T-helper 17 cell (primary cell): ENCODE measurements at regions not wholly inside any gene's neighbourhood (a gene's known extent, or its start where the extent isn't known, plus 50 kb on each side); places are given as distances from the start of the nearest gene placed in this dataset.

Experiments
- ATAC-seq: fragments of 150-1000 bp; cut with Tn5 transposase; 2 replicates; pipeline ENCODE4 v1.10.0; 2021; ENCODE audit warnings: mild to moderate bottlenecking, moderate library complexity
- DNase-seq, 3 donors: peaks; one replicate each; pipeline versions ENCODE4 v3.0.0 to v3.0.0-alpha.2; 2020 to 2021
- H3K9me3 ChIP-seq: one replicate; pipeline ENCODE4 v1.7.0; 2013; ENCODE audit warnings: low read length, mild to moderate bottlenecking; ENCODE audit not compliant: control insufficient read depth, poor library complexity, severe bottlenecking
- H3K27ac Mint-ChIP-seq: one replicate; pipeline ENCODE4 v1.8.0; 2022; ENCODE audit warnings: mild to moderate bottlenecking, moderate library complexity, mixed read lengths
- H3K27me3 Mint-ChIP-seq: one replicate; pipeline ENCODE4 v1.8.0; 2022; ENCODE audit warnings: mixed read lengths
- H3K36me3 Mint-ChIP-seq: one replicate; pipeline ENCODE4 v1.8.0; 2022; ENCODE audit warnings: low read depth, mixed read lengths
- H3K4me1 Mint-ChIP-seq: one replicate; pipeline ENCODE4 v1.8.0; 2022; ENCODE audit warnings: mild to moderate bottlenecking, mixed read lengths
- H3K4me3 Mint-ChIP-seq: one replicate; pipeline ENCODE4 v1.8.0; 2022; ENCODE audit warnings: mild to moderate bottlenecking, moderate library complexity, mixed read lengths

GRCh38 chr4:183394166-183394951 is 50.1 kb upstream of the CDKN2AIP start:
- peaks cover 25% of the 10 kb centered on the region for H3K4me1 Mint-ChIP-seq
- H3K9me3 ChIP-seq = no peaks in the 10 kb centered on the region
- no peak overlapping the region for H3K4me3 Mint-ChIP-seq
- DNase-seq (no peak), ATAC-seq (no peak)
- H3K36me3 Mint-ChIP-seq = peaks cover 6% of the 10 kb centered on the region
- H3K27ac Mint-ChIP-seq = no peak overlapping the region
- peaks cover 38% of the 10 kb centered on the region for H3K27me3 Mint-ChIP-seq
